WTC11 (cell line): ENCODE measurements at regions not wholly inside any gene's neighbourhood (a gene's known extent, or its start where the extent isn't known, plus 50 kb on each side); places are given as distances from the start of the nearest gene placed in this dataset.

ENCODE experiments used
- ATAC-seq: fragments of 200-7000 bp; cut with Tn5 transposase; 2 replicates; pipeline ENCODE4 v1.10.0; 2021; ENCODE audit warnings: mild to moderate bottlenecking, moderate library complexity
- CTCF ChIA-PET: fragments of 300-600 bp; sonication (Branson Sonifier 250); formaldehyde crosslinking; loops from one replicate; lab custom pipeline; 2021; ENCODE audit warnings: antibody characterized with exemption; lab: Charles Lee
- POLR2A ChIA-PET: fragments of 350-600 bp; sonication (Branson Sonifier 250); formaldehyde crosslinking; loops from one replicate; lab custom pipeline; 2021; ENCODE audit warnings: antibody characterized with exemption; lab: Charles Lee
- DNase-seq: peaks from one replicate; pipeline ENCODE4 v3.0.0; 2021; ENCODE audit warnings: low spot score
- H3K27ac Mint-ChIP-seq: 2 replicates; pipeline ENCODE4 v1.8.0; 2021; ENCODE audit warnings: mixed read lengths
- H3K27me3 Mint-ChIP-seq: 2 replicates; pipeline ENCODE4 v1.8.0; 2021; ENCODE audit warnings: low read depth, mild to moderate bottlenecking, moderate library complexity, mixed read lengths
- H3K36me3 Mint-ChIP-seq: 2 replicates; pipeline ENCODE4 v1.8.0; 2021; ENCODE audit warnings: mixed read lengths
- H3K4me1 Mint-ChIP-seq: 2 replicates; pipeline ENCODE4 v1.8.0; 2022; ENCODE audit warnings: mixed read lengths
- H3K4me3 Mint-ChIP-seq: 2 replicates; pipeline ENCODE4 v1.8.0; 2021; ENCODE audit warnings: mild to moderate bottlenecking, moderate library complexity, mixed read lengths
- H3K9me3 Mint-ChIP-seq: 2 replicates; pipeline ENCODE4 v1.8.0; 2021; ENCODE audit warnings: mixed read lengths
- ATF1 ChIP-seq: sonication (generic); formaldehyde crosslinking; IDR thresholded peaks from 2 replicates; pipeline ENCODE4 v1.8.1; 2023; ENCODE audit warnings: mild to moderate bottlenecking, moderate library complexity, missing genetic modification reagents
- FOXJ3 ChIP-seq: sonication (generic); formaldehyde crosslinking; IDR thresholded peaks from 2 replicates; pipeline ENCODE4 v1.9.0; 2021; ENCODE audit warnings: missing genetic modification reagents, mild to moderate bottlenecking, borderline replicate concordance
- GRHL2 ChIP-seq: fragments of 250-450 bp; sonication (Bioruptor Pico); IDR thresholded peaks from 2 replicates; pipeline ENCODE4 v1.8.0; 2022; ENCODE audit warnings: mild to moderate bottlenecking, moderate library complexity; ENCODE audit not compliant: insufficient replicate concordance, severe bottlenecking
- GTF2I ChIP-seq: fragments of 250-450 bp; sonication (Bioruptor Pico); conservative IDR thresholded peaks from 2 replicates; pipeline ENCODE4 v1.4.0; 2021; ENCODE audit warnings: mild to moderate bottlenecking
- HMGA2 ChIP-seq: fragments of 250-450 bp; sonication (Bioruptor Pico); IDR thresholded peaks from 2 replicates; pipeline ENCODE4 v1.4.0; 2021; ENCODE audit warnings: mild to moderate bottlenecking, moderate library complexity
- JAZF1 ChIP-seq: fragments of 250-450 bp; sonication (Bioruptor Pico); IDR thresholded peaks from 2 replicates; pipeline ENCODE4 v1.9.0; 2021; ENCODE audit warnings: moderate library complexity, mild to moderate bottlenecking, inconsistent platforms
- MAX ChIP-seq: sonication (generic); formaldehyde crosslinking; IDR thresholded peaks from 2 replicates; pipeline ENCODE4 v1.8.0; 2022; ENCODE audit warnings: mild to moderate bottlenecking, missing genetic modification reagents
- NFYB ChIP-seq: sonication (generic); formaldehyde crosslinking; conservative IDR thresholded peaks from 2 replicates; pipeline ENCODE4 v1.8.0; 2022; ENCODE audit warnings: low read depth, missing genetic modification reagents
- OVOL2 ChIP-seq: fragments of 250-450 bp; sonication (Bioruptor Pico); IDR thresholded peaks from 2 replicates; pipeline ENCODE4 v1.9.0; 2021; ENCODE audit warnings: mild to moderate bottlenecking, borderline replicate concordance
- RELA ChIP-seq: sonication (generic); formaldehyde crosslinking; IDR thresholded peaks from 2 replicates; pipeline ENCODE4 v1.8.1; 2022; ENCODE audit warnings: missing genetic modification reagents, mild to moderate bottlenecking, borderline replicate concordance
- RORB ChIP-seq: fragments of 250-450 bp; sonication (Bioruptor Pico); IDR thresholded peaks from 2 replicates; pipeline ENCODE4 v1.9.0; 2021; ENCODE audit warnings: mild to moderate bottlenecking
- SMAD3 ChIP-seq: sonication (generic); formaldehyde crosslinking; IDR thresholded peaks from 2 replicates; pipeline ENCODE4 v1.8.0; 2022; ENCODE audit warnings: missing genetic modification reagents, mild to moderate bottlenecking, borderline replicate concordance
- TEAD1 ChIP-seq: sonication (generic); formaldehyde crosslinking; IDR thresholded peaks from 2 replicates; pipeline ENCODE4 v1.8.0; 2022; ENCODE audit warnings: mild to moderate bottlenecking, missing genetic modification reagents
- USF1 ChIP-seq: sonication (generic); formaldehyde crosslinking; IDR thresholded peaks from 2 replicates; pipeline ENCODE4 v1.8.0; 2022; ENCODE audit warnings: mild to moderate bottlenecking, missing genetic modification reagents
- ZNF232 ChIP-seq: sonication (generic); formaldehyde crosslinking; IDR thresholded peaks from 2 replicates; pipeline ENCODE4 v1.8.0; 2022; ENCODE audit warnings: mild to moderate bottlenecking, missing genetic modification reagents
- ZNF416 ChIP-seq: fragments of 250-450 bp; sonication (Bioruptor Pico); IDR thresholded peaks from 2 replicates; pipeline ENCODE4 v1.9.0; 2021; ENCODE audit warnings: mild to moderate bottlenecking, inconsistent platforms
- ZNF423 ChIP-seq: fragments of 250-450 bp; sonication (Bioruptor Pico); IDR thresholded peaks from 2 replicates; pipeline ENCODE4 v2.1.2; 2022; ENCODE audit warnings: mild to moderate bottlenecking, moderate library complexity
- TF ChIP-seq, protein P1 (sequence below): sonication (generic); formaldehyde crosslinking; conservative IDR thresholded peaks from 2 replicates; pipeline ENCODE4 v1.8.1; 2023; ENCODE audit warnings: mild to moderate bottlenecking, low read depth, missing genetic modification reagents, moderate library complexity
- TF ChIP-seq, protein P2 (sequence below): sonication (generic); formaldehyde crosslinking; IDR thresholded peaks from 2 replicates; pipeline ENCODE4 v1.8.1; 2023; ENCODE audit warnings: mild to moderate bottlenecking, missing genetic modification reagents
- TF ChIP-seq, protein P3 (sequence below): sonication (generic); formaldehyde crosslinking; IDR thresholded peaks from 2 replicates; pipeline ENCODE4 v1.8.1; 2022; ENCODE audit warnings: low read depth, mild to moderate bottlenecking, moderate library complexity, missing genetic modification reagents, borderline replicate concordance

DNA sequence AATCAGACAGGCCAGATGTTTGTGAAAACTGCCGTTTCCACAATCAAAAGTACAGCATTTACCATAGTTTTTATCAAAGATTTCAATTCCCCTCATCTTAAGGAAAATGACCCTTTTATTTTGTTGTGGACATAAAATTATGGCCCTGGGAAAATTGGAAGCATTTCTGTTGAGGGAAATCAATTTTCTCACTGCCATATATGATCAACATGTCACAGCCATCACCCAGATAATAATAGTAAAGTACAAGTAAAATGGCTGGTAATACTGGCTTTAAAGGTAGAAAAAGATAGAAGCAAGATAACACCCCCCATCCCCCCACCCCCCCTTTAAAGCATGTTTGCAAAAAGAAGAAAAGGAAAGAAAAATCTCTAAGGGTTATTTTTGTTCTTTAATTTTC lies 311.7 kb downstream of the WDR72 start:
- H3K4me1 Mint-ChIP-seq = peaks cover 25% of the 10 kb centered on the region
- H3K36me3 Mint-ChIP-seq = no peaks in the 10 kb centered on the region
- POLR2A ChIA-PET = no interaction called here
- H3K4me3 Mint-ChIP-seq = no peak overlapping the region
- DNase-seq (no peak), ATAC-seq (no peak)
- no peaks in the 10 kb centered on the region for H3K9me3 Mint-ChIP-seq
- H3K27ac Mint-ChIP-seq = peak overlapping the region; percentile 75; the same call in 1 of the 2 replicates
- no peak for TF ChIP-seq USF1 (CRISPR knock-in tag)
- TF ChIP-seq TEAD1 (CRISPR knock-in tag) = no peak
- no peak for TF ChIP-seq SMAD3 (CRISPR knock-in tag)
- TF ChIP-seq, protein P1, sequence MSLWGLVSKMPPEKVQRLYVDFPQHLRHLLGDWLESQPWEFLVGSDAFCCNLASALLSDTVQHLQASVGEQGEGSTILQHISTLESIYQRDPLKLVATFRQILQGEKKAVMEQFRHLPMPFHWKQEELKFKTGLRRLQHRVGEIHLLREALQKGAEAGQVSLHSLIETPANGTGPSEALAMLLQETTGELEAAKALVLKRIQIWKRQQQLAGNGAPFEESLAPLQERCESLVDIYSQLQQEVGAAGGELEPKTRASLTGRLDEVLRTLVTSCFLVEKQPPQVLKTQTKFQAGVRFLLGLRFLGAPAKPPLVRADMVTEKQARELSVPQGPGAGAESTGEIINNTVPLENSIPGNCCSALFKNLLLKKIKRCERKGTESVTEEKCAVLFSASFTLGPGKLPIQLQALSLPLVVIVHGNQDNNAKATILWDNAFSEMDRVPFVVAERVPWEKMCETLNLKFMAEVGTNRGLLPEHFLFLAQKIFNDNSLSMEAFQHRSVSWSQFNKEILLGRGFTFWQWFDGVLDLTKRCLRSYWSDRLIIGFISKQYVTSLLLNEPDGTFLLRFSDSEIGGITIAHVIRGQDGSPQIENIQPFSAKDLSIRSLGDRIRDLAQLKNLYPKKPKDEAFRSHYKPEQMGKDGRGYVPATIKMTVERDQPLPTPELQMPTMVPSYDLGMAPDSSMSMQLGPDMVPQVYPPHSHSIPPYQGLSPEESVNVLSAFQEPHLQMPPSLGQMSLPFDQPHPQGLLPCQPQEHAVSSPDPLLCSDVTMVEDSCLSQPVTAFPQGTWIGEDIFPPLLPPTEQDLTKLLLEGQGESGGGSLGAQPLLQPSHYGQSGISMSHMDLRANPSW (CRISPR knock-in tag) = no peak
- TF ChIP-seq OVOL2 = no peak
- TF ChIP-seq ZNF423 = no peak
- no peak for TF ChIP-seq ZNF416 (CRISPR knock-in tag)
- no peak for TF ChIP-seq RORB (CRISPR knock-in tag)
- TF ChIP-seq NFYB (CRISPR knock-in tag) = no peak
- TF ChIP-seq, protein P2, sequence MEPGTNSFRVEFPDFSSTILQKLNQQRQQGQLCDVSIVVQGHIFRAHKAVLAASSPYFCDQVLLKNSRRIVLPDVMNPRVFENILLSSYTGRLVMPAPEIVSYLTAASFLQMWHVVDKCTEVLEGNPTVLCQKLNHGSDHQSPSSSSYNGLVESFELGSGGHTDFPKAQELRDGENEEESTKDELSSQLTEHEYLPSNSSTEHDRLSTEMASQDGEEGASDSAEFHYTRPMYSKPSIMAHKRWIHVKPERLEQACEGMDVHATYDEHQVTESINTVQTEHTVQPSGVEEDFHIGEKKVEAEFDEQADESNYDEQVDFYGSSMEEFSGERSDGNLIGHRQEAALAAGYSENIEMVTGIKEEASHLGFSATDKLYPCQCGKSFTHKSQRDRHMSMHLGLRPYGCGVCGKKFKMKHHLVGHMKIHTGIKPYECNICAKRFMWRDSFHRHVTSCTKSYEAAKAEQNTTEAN (CRISPR knock-in tag) = no peak
- no peak for TF ChIP-seq MAX (CRISPR knock-in tag)
- no peaks in the 10 kb centered on the region for H3K27me3 Mint-ChIP-seq
- CTCF ChIA-PET = no interaction called here

DNA sequence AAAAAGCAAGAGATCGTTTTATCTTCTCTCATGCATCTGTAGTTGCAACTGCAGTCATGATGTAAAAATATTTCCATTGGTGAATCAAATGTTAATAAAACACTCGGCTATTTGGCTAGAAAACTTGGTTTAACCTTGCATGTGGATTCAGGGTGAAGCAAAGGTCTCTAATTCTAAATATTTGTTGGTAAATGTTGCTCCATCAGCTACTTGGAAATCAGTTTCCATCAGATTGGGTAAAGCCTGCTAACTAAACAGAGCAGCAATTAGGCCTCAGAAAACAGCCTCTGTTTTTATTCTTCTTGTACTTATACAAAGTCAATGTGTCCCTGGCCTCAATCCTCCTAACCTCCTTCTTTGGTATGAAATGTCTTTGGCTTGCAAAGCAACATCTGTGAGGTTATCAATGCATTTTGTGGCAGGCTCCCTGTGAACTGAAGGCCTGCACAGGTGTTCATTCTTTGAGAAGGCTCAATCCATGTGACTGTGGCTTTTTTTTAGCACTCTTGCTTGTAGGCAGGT lies 312.3 kb downstream of the WDR72 start:
- no peak for ATAC-seq
- POLR2A ChIA-PET = no interaction called here
- H3K4me3 Mint-ChIP-seq = no peak overlapping the region
- TF ChIP-seq ZNF232 (CRISPR knock-in tag) (no peak), ATF1 (CRISPR knock-in tag) (no peak), RELA (CRISPR knock-in tag) (no peak), JAZF1 (CRISPR knock-in tag) (no peak), GRHL2 (CRISPR knock-in tag) (no peak), GTF2I (CRISPR knock-in tag) (no peak), FOXJ3 (CRISPR knock-in tag) (no peak), HMGA2 (CRISPR knock-in tag) (no peak)
- TF ChIP-seq, protein P3, sequence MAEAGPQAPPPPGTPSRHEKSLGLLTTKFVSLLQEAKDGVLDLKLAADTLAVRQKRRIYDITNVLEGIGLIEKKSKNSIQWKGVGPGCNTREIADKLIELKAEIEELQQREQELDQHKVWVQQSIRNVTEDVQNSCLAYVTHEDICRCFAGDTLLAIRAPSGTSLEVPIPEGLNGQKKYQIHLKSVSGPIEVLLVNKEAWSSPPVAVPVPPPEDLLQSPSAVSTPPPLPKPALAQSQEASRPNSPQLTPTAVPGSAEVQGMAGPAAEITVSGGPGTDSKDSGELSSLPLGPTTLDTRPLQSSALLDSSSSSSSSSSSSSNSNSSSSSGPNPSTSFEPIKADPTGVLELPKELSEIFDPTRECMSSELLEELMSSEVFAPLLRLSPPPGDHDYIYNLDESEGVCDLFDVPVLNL = no peak
- no peak for DNase-seq
- no peaks in the 10 kb centered on the region for H3K27me3 Mint-ChIP-seq
- H3K27ac Mint-ChIP-seq = no peak overlapping the region
- CTCF ChIA-PET = no interaction called here
- no peaks in the 10 kb centered on the region for H3K9me3 Mint-ChIP-seq
- no peaks in the 10 kb centered on the region for H3K36me3 Mint-ChIP-seq
- H3K4me1 Mint-ChIP-seq = peaks cover 26% of the 10 kb centered on the region
